GM23338 (cell line): ENCODE measurements at regions not wholly inside any gene's neighbourhood (a gene's known extent, or its start where the extent isn't known, plus 50 kb on each side); places are given as distances from the start of the nearest gene placed in this dataset.

Source experiments
- CREB1 ChIP-seq: fragments of 250-450 bp; sonication (Bioruptor Pico); IDR thresholded peaks from 2 replicates; pipeline ENCODE4 v1.5.0; 2020; ENCODE audit warnings: low read depth, mild to moderate bottlenecking, moderate library complexity
- JUNB ChIP-seq: IDR thresholded peaks from one replicate; pipeline ENCODE4 v1.6.1; 2016; ENCODE audit warnings: antibody characterized with exemption; ENCODE audit not compliant: unreplicated experiment
- POLR2AphosphoS5 ChIP-seq: IDR thresholded peaks from 2 replicates; pipeline ENCODE4 v1.6.1; 2016; ENCODE audit warnings: antibody characterized with exemption, low read depth
- STAT1 ChIP-seq: IDR thresholded peaks from one replicate; pipeline ENCODE4 v1.6.1; 2016; ENCODE audit warnings: antibody characterized with exemption; ENCODE audit not compliant: unreplicated experiment
- ZNF114 ChIP-seq: fragments of 250-450 bp; sonication (Bioruptor Pico); IDR thresholded peaks from 2 replicates; pipeline ENCODE4 v1.5.0; 2020; ENCODE audit warnings: mild to moderate bottlenecking, moderate library complexity
- ZNF331 ChIP-seq: fragments of 250-450 bp; sonication (Bioruptor Pico); IDR thresholded peaks from 2 replicates; pipeline ENCODE4 v1.5.0; 2020; ENCODE audit warnings: low read depth, mild to moderate bottlenecking, moderate library complexity
- TF ChIP-seq, protein P1 (sequence below): fragments of 250-450 bp; sonication (Bioruptor Pico); IDR thresholded peaks from 2 replicates; pipeline ENCODE4 v1.5.0; 2020; ENCODE audit warnings: mild to moderate bottlenecking, moderate library complexity
- TF ChIP-seq, protein P2 (sequence below): IDR thresholded peaks from one replicate; pipeline ENCODE4 v1.6.1; 2018; ENCODE audit warnings: antibody characterized with exemption; ENCODE audit not compliant: unreplicated experiment

DNA sequence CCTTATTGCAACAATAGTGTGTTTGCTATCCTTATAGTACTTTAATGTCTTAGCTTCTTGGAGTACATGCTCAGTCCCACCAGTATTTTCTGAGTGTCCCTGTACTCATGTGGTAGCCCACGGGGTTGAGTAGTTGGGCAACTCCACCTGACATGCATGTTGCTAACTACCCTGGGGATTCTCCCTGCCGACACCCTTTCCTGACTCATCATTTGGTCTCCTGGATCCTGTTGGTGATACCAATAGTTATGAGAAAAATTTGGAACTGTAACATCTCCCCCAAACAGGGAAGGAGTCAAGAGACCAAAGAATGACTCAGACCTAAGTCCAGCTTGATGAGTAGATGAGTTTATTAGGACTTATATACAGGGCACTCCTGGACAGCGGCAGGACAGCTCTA lies 101.6 kb downstream of the BRMS1L start (continued):
- TF ChIP-seq, protein P1, sequence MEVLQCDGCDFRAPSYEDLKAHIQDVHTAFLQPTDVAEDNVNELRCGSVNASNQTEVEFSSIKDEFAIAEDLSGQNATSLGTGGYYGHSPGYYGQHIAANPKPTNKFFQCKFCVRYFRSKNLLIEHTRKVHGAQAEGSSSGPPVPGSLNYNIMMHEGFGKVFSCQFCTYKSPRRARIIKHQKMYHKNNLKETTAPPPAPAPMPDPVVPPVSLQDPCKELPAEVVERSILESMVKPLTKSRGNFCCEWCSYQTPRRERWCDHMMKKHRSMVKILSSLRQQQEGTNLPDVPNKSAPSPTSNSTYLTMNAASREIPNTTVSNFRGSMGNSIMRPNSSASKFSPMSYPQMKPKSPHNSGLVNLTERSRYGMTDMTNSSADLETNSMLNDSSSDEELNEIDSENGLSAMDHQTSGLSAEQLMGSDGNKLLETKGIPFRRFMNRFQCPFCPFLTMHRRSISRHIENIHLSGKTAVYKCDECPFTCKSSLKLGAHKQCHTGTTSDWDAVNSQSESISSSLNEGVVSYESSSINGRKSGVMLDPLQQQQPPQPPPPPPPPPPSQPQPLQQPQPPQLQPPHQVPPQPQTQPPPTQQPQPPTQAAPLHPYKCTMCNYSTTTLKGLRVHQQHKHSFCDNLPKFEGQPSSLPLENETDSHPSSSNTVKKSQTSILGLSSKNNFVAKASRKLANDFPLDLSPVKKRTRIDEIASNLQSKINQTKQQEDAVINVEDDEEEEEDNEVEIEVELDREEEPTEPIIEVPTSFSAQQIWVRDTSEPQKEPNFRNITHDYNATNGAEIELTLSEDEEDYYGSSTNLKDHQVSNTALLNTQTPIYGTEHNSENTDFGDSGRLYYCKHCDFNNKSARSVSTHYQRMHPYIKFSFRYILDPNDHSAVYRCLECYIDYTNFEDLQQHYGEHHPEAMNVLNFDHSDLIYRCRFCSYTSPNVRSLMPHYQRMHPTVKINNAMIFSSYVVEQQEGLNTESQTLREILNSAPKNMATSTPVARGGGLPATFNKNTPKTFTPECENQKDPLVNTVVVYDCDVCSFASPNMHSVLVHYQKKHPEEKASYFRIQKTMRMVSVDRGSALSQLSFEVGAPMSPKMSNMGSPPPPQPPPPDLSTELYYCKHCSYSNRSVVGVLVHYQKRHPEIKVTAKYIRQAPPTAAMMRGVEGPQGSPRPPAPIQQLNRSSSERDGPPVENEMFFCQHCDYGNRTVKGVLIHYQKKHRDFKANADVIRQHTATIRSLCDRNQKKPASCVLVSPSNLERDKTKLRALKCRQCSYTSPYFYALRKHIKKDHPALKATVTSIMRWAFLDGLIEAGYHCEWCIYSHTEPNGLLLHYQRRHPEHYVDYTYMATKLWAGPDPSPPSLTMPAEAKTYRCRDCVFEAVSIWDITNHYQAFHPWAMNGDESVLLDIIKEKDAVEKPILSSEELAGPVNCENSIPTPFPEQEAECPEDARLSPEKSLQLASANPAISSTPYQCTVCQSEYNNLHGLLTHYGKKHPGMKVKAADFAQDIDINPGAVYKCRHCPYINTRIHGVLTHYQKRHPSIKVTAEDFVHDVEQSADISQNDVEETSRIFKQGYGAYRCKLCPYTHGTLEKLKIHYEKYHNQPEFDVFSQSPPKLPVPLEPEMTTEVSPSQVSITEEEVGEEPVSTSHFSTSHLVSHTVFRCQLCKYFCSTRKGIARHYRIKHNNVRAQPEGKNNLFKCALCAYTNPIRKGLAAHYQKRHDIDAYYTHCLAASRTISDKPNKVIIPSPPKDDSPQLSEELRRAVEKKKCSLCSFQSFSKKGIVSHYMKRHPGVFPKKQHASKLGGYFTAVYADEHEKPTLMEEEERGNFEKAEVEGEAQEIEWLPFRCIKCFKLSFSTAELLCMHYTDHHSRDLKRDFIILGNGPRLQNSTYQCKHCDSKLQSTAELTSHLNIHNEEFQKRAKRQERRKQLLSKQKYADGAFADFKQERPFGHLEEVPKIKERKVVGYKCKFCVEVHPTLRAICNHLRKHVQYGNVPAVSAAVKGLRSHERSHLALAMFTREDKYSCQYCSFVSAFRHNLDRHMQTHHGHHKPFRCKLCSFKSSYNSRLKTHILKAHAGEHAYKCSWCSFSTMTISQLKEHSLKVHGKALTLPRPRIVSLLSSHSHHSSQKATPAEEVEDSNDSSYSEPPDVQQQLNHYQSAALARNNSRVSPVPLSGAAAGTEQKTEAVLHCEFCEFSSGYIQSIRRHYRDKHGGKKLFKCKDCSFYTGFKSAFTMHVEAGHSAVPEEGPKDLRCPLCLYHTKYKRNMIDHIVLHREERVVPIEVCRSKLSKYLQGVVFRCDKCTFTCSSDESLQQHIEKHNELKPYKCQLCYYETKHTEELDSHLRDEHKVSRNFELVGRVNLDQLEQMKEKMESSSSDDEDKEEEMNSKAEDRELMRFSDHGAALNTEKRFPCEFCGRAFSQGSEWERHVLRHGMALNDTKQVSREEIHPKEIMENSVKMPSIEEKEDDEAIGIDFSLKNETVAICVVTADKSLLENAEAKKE (CRISPR knock-in tag): no peak
- TF ChIP-seq CREB1 (CRISPR knock-in tag) (no peak), JUNB (no peak), POLR2AphosphoS5 (no peak), STAT1 (no peak), ZNF331 (CRISPR knock-in tag) (no peak), ZNF114 (CRISPR knock-in tag) (no peak)
- TF ChIP-seq, protein P2, sequence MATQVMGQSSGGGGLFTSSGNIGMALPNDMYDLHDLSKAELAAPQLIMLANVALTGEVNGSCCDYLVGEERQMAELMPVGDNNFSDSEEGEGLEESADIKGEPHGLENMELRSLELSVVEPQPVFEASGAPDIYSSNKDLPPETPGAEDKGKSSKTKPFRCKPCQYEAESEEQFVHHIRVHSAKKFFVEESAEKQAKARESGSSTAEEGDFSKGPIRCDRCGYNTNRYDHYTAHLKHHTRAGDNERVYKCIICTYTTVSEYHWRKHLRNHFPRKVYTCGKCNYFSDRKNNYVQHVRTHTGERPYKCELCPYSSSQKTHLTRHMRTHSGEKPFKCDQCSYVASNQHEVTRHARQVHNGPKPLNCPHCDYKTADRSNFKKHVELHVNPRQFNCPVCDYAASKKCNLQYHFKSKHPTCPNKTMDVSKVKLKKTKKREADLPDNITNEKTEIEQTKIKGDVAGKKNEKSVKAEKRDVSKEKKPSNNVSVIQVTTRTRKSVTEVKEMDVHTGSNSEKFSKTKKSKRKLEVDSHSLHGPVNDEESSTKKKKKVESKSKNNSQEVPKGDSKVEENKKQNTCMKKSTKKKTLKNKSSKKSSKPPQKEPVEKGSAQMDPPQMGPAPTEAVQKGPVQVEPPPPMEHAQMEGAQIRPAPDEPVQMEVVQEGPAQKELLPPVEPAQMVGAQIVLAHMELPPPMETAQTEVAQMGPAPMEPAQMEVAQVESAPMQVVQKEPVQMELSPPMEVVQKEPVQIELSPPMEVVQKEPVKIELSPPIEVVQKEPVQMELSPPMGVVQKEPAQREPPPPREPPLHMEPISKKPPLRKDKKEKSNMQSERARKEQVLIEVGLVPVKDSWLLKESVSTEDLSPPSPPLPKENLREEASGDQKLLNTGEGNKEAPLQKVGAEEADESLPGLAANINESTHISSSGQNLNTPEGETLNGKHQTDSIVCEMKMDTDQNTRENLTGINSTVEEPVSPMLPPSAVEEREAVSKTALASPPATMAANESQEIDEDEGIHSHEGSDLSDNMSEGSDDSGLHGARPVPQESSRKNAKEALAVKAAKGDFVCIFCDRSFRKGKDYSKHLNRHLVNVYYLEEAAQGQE: no peak
